Hepatocyte (in vitro differentiated cells): ENCODE measurements at regions not wholly inside any gene's neighbourhood (a gene's known extent, or its start where the extent isn't known, plus 50 kb on each side); places are given as distances from the start of the nearest gene placed in this dataset.

Source experiments
- DNase-seq: peaks from one replicate; pipeline ENCODE4 v3.0.0-alpha.2; 2016; ENCODE audit warnings: low spot score
- H2AFZ ChIP-seq: fragments of 200-600 bp; sonication (generic); 2 replicates; pipeline ENCODE4 v1.6.0; 2016; ENCODE audit warnings: antibody characterized with exemption, mild to moderate bottlenecking
- H3K27ac ChIP-seq: fragments of 200-600 bp; sonication (generic); 2 replicates; pipeline ENCODE4 v1.5.1; 2016; ENCODE audit warnings: mild to moderate bottlenecking
- H3K27me3 ChIP-seq: fragments of 200-600 bp; sonication (generic); 2 replicates; pipeline ENCODE4 v1.6.1; 2016
- H3K36me3 ChIP-seq: fragments of 200-600 bp; sonication (generic); replicated peaks from 2 replicates; pipeline ENCODE4 v1.5.1; 2016; ENCODE audit warnings: low read depth; ENCODE audit not compliant: insufficient read depth
- H3K4me1 ChIP-seq: fragments of 200-600 bp; sonication (generic); 2 replicates; pipeline ENCODE4 v1.5.1; 2016; ENCODE audit warnings: mild to moderate bottlenecking, moderate library complexity; ENCODE audit not compliant: insufficient read depth
- H3K4me2 ChIP-seq: fragments of 200-600 bp; sonication (generic); 2 replicates; pipeline ENCODE4 v1.6.0; 2016
- H3K4me3 ChIP-seq: fragments of 200-600 bp; sonication (generic); 2 replicates; pipeline ENCODE4 v1.5.1; 2016; ENCODE audit warnings: mild to moderate bottlenecking
- H3K79me2 ChIP-seq: fragments of 200-600 bp; sonication (generic); 2 replicates; pipeline ENCODE4 v1.6.0; 2017; ENCODE audit warnings: mild to moderate bottlenecking
- H3K9me2 ChIP-seq: fragments of 200-600 bp; sonication (generic); replicated peaks from 2 replicates; pipeline ENCODE4 v1.6.0; 2017; ENCODE audit warnings: mild to moderate bottlenecking; ENCODE audit not compliant: insufficient read depth
- H3K9me3 ChIP-seq: fragments of 200-600 bp; sonication (generic); 2 replicates; pipeline ENCODE4 v1.5.1; 2016; ENCODE audit warnings: low read depth, mild to moderate bottlenecking
- H4K20me1 ChIP-seq: fragments of 200-600 bp; sonication (generic); 2 replicates; pipeline ENCODE4 v1.6.0; 2016; ENCODE audit warnings: mild to moderate bottlenecking; ENCODE audit not compliant: insufficient read depth, poor library complexity, severe bottlenecking
- CTCF ChIP-seq: fragments of 200-600 bp; sonication (generic); IDR thresholded peaks from 2 replicates; pipeline ENCODE4 v1.5.1; 2016; ENCODE audit warnings: antibody characterized with exemption, mild to moderate bottlenecking; ENCODE audit not compliant: poor library complexity
- EZH2 ChIP-seq: fragments of 200-600 bp; sonication (generic); IDR thresholded peaks from 2 replicates; pipeline ENCODE4 v1.6.1; 2016; ENCODE audit warnings: antibody characterized with exemption, mild to moderate bottlenecking, borderline replicate concordance
- EZH2phosphoT487 ChIP-seq: fragments of 200-600 bp; sonication (generic); IDR thresholded peaks from one replicate; pipeline ENCODE4 v1.6.1; 2018; ENCODE audit warnings: antibody characterized with exemption, mild to moderate bottlenecking, low read depth, moderate library complexity; ENCODE audit not compliant: unreplicated experiment, severe bottlenecking
- WGBS: methylation state at CpG from one replicate; pipeline ENCODE4 v1.1.6; 2016; ENCODE audit warnings: low lambda C conversion rate; ENCODE audit errors: missing lambda C conversion rate; 5-methylcytosine and 5-hydroxymethylcytosine counted together

GRCh38 chr22:35480627-35481550 lies 59.7 kb upstream of the RASD2 start:
- Histone ChIP-seq H3K9me2 (no peaks in the 10 kb centered on the region), H3K4me2 (no peak overlapping the region), H3K27me3 (no peaks in the 10 kb centered on the region), H3K4me1 (peaks cover 24% of the 10 kb centered on the region), H3K9me3 (no peaks in the 10 kb centered on the region), H4K20me1 (no peaks in the 10 kb centered on the region), H3K79me2 (no peaks in the 10 kb centered on the region), H2AFZ (no peak overlapping the region), H3K27ac (peak overlapping the region; percentile 66), H3K4me3 (no peak overlapping the region), H3K36me3 (no peaks in the 10 kb centered on the region)
- TF ChIP-seq CTCF (no peak), EZH2 (no peak), EZH2phosphoT487 (no peak)
- WGBS = 58% methylated on average over 22 of the region's 22 CpGs
- DNase-seq = no peak

GRCh38 chr22:35482311-35482710 lies 58.3 kb upstream of the RASD2 start:
- Histone ChIP-seq H3K36me3 (no peaks in the 10 kb centered on the region), H3K27ac (no peak overlapping the region)

GRCh38 chr22:35482974-35483373 lies 57.7 kb upstream of the RASD2 start:
- no peak overlapping the region for H3K4me3 ChIP-seq
- 82% methylated on average over 6 of the region's 6 CpGs for WGBS
- no peak for DNase-seq
- H3K79me2 ChIP-seq = no peaks in the 10 kb centered on the region
- no peak for TF ChIP-seq EZH2
- TF ChIP-seq CTCF = no peak
- no peak for TF ChIP-seq EZH2phosphoT487
- H3K36me3 ChIP-seq = no peaks in the 10 kb centered on the region
- H3K4me2 ChIP-seq = no peak overlapping the region
- no peak overlapping the region for H3K27ac ChIP-seq
- no peak overlapping the region for H2AFZ ChIP-seq
- peaks cover 24% of the 10 kb centered on the region for H3K4me1 ChIP-seq
- H4K20me1 ChIP-seq = no peaks in the 10 kb centered on the region
- no peaks in the 10 kb centered on the region for H3K9me3 ChIP-seq
- H3K9me2 ChIP-seq = no peaks in the 10 kb centered on the region
- no peaks in the 10 kb centered on the region for H3K27me3 ChIP-seq

More at GRCh38 chr22:35482311-35482710, 58.3 kb upstream of the RASD2 start:
- no peaks in the 10 kb centered on the region for H3K79me2 ChIP-seq
- H3K4me2 ChIP-seq = no peak overlapping the region
- DNase-seq = no peak
- H3K27me3 ChIP-seq = no peaks in the 10 kb centered on the region
- H3K4me3 ChIP-seq = no peak overlapping the region
- H4K20me1 ChIP-seq = no peaks in the 10 kb centered on the region
- H3K9me2 ChIP-seq = no peaks in the 10 kb centered on the region
- TF ChIP-seq CTCF (no peak), EZH2phosphoT487 (no peak), EZH2 (no peak)
- H3K4me1 ChIP-seq = peaks cover 24% of the 10 kb centered on the region
- 94% methylated on average over 5 of the region's 5 CpGs for WGBS
- no peaks in the 10 kb centered on the region for H3K9me3 ChIP-seq
- no peak overlapping the region for H2AFZ ChIP-seq
